Transverse colon (tissue), 4 donors: ENCODE measurements at regions not wholly inside any gene's neighbourhood (a gene's known extent, or its start where the extent isn't known, plus 50 kb on each side); places are given as distances from the start of the nearest gene placed in this dataset.

Experiments used
- DNase-seq: peaks from one replicate; pipeline ENCODE4 v3.0.0-alpha.2; 2019
- H3K27ac ChIP-seq, 4 donors: fragments of 200-600 bp; sonication (generic); 2 replicates each; pipeline ENCODE4 v1.5.1; 2016 to 2018; ENCODE audit warnings: inconsistent platforms in 4 of 4
- H3K27me3 ChIP-seq: fragments of 200-600 bp; sonication (generic); 2 replicates; pipeline ENCODE4 v1.5.1; 2017; ENCODE audit warnings: inconsistent platforms
- H3K36me3 ChIP-seq, 4 donors: fragments of 200-600 bp; sonication (generic); 2 replicates each; pipeline ENCODE4 v1.5.1; 2017 to 2019; ENCODE audit warnings: inconsistent platforms in 4 of 4
- H3K4me1 ChIP-seq, 4 donors: fragments of 200-600 bp; sonication (generic); 2 replicates each; pipeline ENCODE4 v1.5.1; 2017 to 2020; ENCODE audit warnings: inconsistent platforms in 4 of 4
- H3K4me3 ChIP-seq, 4 donors: fragments of 200-600 bp; sonication (generic); 1 replicate in 1 of 4; 2 replicates in 3 of 4; pipeline versions ENCODE4 v1.5.1 to v1.6.1; 2017 to 2019; ENCODE audit warnings: inconsistent platforms in 4 of 4
- H3K9me3 ChIP-seq, 2 donors: fragments of 200-600 bp; sonication (generic); 2 replicates each; pipeline ENCODE4 v1.5.1; 2017 to 2019; ENCODE audit warnings: inconsistent platforms in 2 of 2
- CTCF ChIP-seq, 5 experiments: fragments of 200-600 bp in 3 of 5; fragments of 450-650 bp in 2 of 5; sonication (generic) in 3 of 5; IDR thresholded peaks; 1 replicate in 2 of 5; 2 replicates in 3 of 5; pipeline ENCODE4 v1.5.1; 2016 to 2017; ENCODE audit warnings: antibody characterized with exemption in 5 of 5, inconsistent platforms in 3 of 5, mild to moderate bottlenecking in 2 of 5, moderate library complexity in 1 of 5
- EP300 ChIP-seq: sonication (generic); formaldehyde crosslinking; IDR thresholded peaks from one replicate; pipeline ENCODE4 v1.6.1; 2017; ENCODE audit warnings: antibody characterized with exemption, low read depth
- POLR2A ChIP-seq: fragments of 450-650 bp; IDR thresholded peaks from one replicate; pipeline ENCODE4 v1.6.1; 2016; ENCODE audit warnings: antibody characterized with exemption, mild to moderate bottlenecking, moderate library complexity
- POLR2AphosphoS5 ChIP-seq, 3 donors: sonication (generic); formaldehyde crosslinking; IDR thresholded peaks; one replicate each; pipeline ENCODE4 v1.6.1; 2016; ENCODE audit warnings: antibody characterized with exemption in 3 of 3
- WGBS, 2 donors: methylation state at CpG; one replicate each; pipeline ENCODE4 v1.1.5; 2018; ENCODE audit warnings: low coverage in 1 of 2; 5-methylcytosine and 5-hydroxymethylcytosine counted together
- in situ Hi-C, 4 donors: fragments of 200-750 bp; cut with MboI; loops; one replicate each; pipeline versions ENCODE4 v1.15.0 to v1.15.1; 2017; ENCODE audit warnings: low sequenced_read_pairs in 3 of 4, low pct_ligation_motif_present in 1 of 4, low pct_unique_long_range_greater_than_20kb in 1 of 4
- intact Hi-C: fragments of 100-400 bp; cut with DNase I; formaldehyde crosslinking; loops from one replicate; pipeline ENCODE4 v1.15.1; 2023; ENCODE audit warnings: low total_unique reads

- TF ChIP-seq POLR2AphosphoS5 (IDR thresholded peaks at IDR 0.05) = no peak
- no peak for TF ChIP-seq EP300
- no peak for TF ChIP-seq CTCF (IDR thresholded peaks at IDR 0.05)
- TF ChIP-seq POLR2A = no peak
- H3K4me1 ChIP-seq = no peaks in the 10 kb centered on the region
- H3K27ac ChIP-seq = no peak overlapping the region
- H3K9me3 ChIP-seq = no peaks in the 10 kb centered on the region
- intact Hi-C loops (no loop called here), in situ Hi-C loops (loop anchor here in 2 of 4 donors (25.0 kb wide), 1 partner anchor 973 kb away; no protein-coding TSS in a partner anchor)
- DNase-seq = no peak
- no peaks in the 10 kb centered on the region for H3K27me3 ChIP-seq
- 82 to 90% methylated on average over 4 to 5 of the region's 5 CpGs for WGBS, 2 donors
- no peaks in the 10 kb centered on the region for H3K36me3 ChIP-seq
- H3K4me3 ChIP-seq = no peak overlapping the region
Observed at GRCh38 chr6:11639376-11640235, 102.1 kb downstream of the TMEM170B start.

GRCh38 chr6:11640486-11640885 is 102.9 kb downstream of the TMEM170B start:
- WGBS, 2 donors = 83 to 89% methylated on average over 1 of the region's 1 CpG
- Histone ChIP-seq H3K27me3 (no peaks in the 10 kb centered on the region), H3K9me3 (no peaks in the 10 kb centered on the region), H3K4me3 (no peak overlapping the region), H3K27ac (no peak overlapping the region), H3K36me3 (no peaks in the 10 kb centered on the region), H3K4me1 (no peaks in the 10 kb centered on the region)
- in situ Hi-C loops = loop anchor here in 2 of 4 donors (25.0 kb wide), 1 partner anchor 972 kb away; no protein-coding TSS in a partner anchor
- intact Hi-C loops = no loop called here
- DNase-seq = no peak
- no peak for TF ChIP-seq EP300
- no peak for TF ChIP-seq POLR2AphosphoS5 (IDR thresholded peaks at IDR 0.05)
- no peak for TF ChIP-seq POLR2A
- TF ChIP-seq CTCF (IDR thresholded peaks at IDR 0.05) = no peak

GRCh38 chr6:11644071-11644470 is 106.5 kb downstream of the TMEM170B start:
- no peak overlapping the region for H3K4me3 ChIP-seq
- no peaks in the 10 kb centered on the region for H3K4me1 ChIP-seq
- H3K36me3 ChIP-seq = no peaks in the 10 kb centered on the region
- no peaks in the 10 kb centered on the region for H3K9me3 ChIP-seq
- TF ChIP-seq EP300 (no peak), CTCF (IDR thresholded peaks at IDR 0.05) (no peak), POLR2AphosphoS5 (IDR thresholded peaks at IDR 0.05) (no peak), POLR2A (no peak)
- intact Hi-C loops (no loop called here), in situ Hi-C loops (loop anchor here in 2 of 4 donors (25.0 kb wide), 1 partner anchor 968 kb away; no protein-coding TSS in a partner anchor)
- no peak overlapping the region for H3K27ac ChIP-seq
- DNase-seq = no peak
- H3K27me3 ChIP-seq = no peaks in the 10 kb centered on the region
- 100% methylated on average over 2 of the region's 2 CpGs; no CpG with 5 or more reads in 1 of the 2 donors for WGBS, 2 donors

- Histone ChIP-seq H3K4me3 (no peak overlapping the region), H3K4me1 (no peaks in the 10 kb centered on the region), H3K27ac (no peak overlapping the region), H3K36me3 (no peaks in the 10 kb centered on the region), H3K9me3 (no peaks in the 10 kb centered on the region), H3K27me3 (no peaks in the 10 kb centered on the region)
- no peak for TF ChIP-seq POLR2AphosphoS5 (IDR thresholded peaks at IDR 0.05)
- no peak for TF ChIP-seq EP300
- TF ChIP-seq CTCF (IDR thresholded peaks at IDR 0.05) = no peak
- TF ChIP-seq POLR2A = no peak
- no peak for DNase-seq
- in situ Hi-C loops = loop anchor here in 2 of 4 donors (25.0 kb wide), 1 partner anchor 968 kb away; no protein-coding TSS in a partner anchor
- 72 to 88% methylated on average over 3 to 4 of the region's 4 CpGs for WGBS, 2 donors
- intact Hi-C loops = no loop called here
Observed at GRCh38 chr6:11644601-11645000, 107.1 kb downstream of the TMEM170B start.
